HL-60 (cell line): ENCODE measurements at regions not wholly inside any gene's neighbourhood (a gene's known extent, or its start where the extent isn't known, plus 50 kb on each side); places are given as distances from the start of the nearest gene placed in this dataset.

Experiments
- GABPA ChIP-seq: IDR thresholded peaks from 2 replicates; pipeline ENCODE4 v1.6.1; 2012; ENCODE audit warnings: low read depth
- POLR2AphosphoS5 ChIP-seq: IDR thresholded peaks from 2 replicates; pipeline ENCODE4 v1.6.1; 2012; ENCODE audit warnings: low read depth
- SPI1 ChIP-seq: IDR thresholded peaks from 2 replicates; pipeline ENCODE4 v1.6.1; 2012; ENCODE audit warnings: low read depth, mild to moderate bottlenecking, borderline replicate concordance
- TF ChIP-seq, protein P1 (sequence below): IDR thresholded peaks from one replicate; pipeline ENCODE4 v1.5.1; 2011; ENCODE audit warnings: low read length, control low read depth, inconsistent platforms; ENCODE audit not compliant: insufficient read depth
- TF ChIP-seq, protein P2 (sequence below): IDR thresholded peaks from 2 replicates; pipeline ENCODE4 v1.6.1; 2012; ENCODE audit warnings: low read depth; ENCODE audit not compliant: insufficient replicate concordance

DNA sequence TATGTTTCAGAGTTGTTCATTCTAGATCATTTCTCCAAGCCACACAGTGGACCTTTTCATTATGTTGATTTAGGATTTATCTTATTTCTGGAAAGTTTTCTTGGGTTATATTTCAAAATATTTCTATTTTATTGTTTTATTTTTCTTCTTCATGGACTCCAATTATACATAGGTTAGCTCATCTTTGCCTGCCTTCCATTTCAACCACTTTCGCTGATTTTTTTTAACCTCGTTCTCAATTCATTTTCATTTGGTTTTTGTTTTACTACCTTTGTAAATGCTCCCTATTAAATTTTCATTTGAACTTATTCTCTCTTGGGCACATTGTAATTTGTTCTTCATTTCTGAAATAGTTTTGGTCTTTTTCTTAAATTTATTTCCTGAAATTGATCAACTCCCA lies 169.0 kb upstream of the PITX1 start:
- TF ChIP-seq, protein P1, sequence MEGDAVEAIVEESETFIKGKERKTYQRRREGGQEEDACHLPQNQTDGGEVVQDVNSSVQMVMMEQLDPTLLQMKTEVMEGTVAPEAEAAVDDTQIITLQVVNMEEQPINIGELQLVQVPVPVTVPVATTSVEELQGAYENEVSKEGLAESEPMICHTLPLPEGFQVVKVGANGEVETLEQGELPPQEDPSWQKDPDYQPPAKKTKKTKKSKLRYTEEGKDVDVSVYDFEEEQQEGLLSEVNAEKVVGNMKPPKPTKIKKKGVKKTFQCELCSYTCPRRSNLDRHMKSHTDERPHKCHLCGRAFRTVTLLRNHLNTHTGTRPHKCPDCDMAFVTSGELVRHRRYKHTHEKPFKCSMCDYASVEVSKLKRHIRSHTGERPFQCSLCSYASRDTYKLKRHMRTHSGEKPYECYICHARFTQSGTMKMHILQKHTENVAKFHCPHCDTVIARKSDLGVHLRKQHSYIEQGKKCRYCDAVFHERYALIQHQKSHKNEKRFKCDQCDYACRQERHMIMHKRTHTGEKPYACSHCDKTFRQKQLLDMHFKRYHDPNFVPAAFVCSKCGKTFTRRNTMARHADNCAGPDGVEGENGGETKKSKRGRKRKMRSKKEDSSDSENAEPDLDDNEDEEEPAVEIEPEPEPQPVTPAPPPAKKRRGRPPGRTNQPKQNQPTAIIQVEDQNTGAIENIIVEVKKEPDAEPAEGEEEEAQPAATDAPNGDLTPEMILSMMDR, result no peak
- no peak for TF ChIP-seq POLR2AphosphoS5
- TF ChIP-seq GABPA, result no peak
- TF ChIP-seq, protein P2, sequence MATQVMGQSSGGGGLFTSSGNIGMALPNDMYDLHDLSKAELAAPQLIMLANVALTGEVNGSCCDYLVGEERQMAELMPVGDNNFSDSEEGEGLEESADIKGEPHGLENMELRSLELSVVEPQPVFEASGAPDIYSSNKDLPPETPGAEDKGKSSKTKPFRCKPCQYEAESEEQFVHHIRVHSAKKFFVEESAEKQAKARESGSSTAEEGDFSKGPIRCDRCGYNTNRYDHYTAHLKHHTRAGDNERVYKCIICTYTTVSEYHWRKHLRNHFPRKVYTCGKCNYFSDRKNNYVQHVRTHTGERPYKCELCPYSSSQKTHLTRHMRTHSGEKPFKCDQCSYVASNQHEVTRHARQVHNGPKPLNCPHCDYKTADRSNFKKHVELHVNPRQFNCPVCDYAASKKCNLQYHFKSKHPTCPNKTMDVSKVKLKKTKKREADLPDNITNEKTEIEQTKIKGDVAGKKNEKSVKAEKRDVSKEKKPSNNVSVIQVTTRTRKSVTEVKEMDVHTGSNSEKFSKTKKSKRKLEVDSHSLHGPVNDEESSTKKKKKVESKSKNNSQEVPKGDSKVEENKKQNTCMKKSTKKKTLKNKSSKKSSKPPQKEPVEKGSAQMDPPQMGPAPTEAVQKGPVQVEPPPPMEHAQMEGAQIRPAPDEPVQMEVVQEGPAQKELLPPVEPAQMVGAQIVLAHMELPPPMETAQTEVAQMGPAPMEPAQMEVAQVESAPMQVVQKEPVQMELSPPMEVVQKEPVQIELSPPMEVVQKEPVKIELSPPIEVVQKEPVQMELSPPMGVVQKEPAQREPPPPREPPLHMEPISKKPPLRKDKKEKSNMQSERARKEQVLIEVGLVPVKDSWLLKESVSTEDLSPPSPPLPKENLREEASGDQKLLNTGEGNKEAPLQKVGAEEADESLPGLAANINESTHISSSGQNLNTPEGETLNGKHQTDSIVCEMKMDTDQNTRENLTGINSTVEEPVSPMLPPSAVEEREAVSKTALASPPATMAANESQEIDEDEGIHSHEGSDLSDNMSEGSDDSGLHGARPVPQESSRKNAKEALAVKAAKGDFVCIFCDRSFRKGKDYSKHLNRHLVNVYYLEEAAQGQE, result no peak
- no peak for TF ChIP-seq SPI1
